Endodermal cell (in vitro differentiated cells): ENCODE measurements at regions not wholly inside any gene's neighbourhood (a gene's known extent, or its start where the extent isn't known, plus 50 kb on each side); places are given as distances from the start of the nearest gene placed in this dataset.

Source experiments
- DNase-seq: peaks from one replicate; pipeline ENCODE4 v3.0.0-alpha.2; 2017
- H3K27ac ChIP-seq: 2 replicates; pipeline ENCODE4 v1.5.1; 2013; ENCODE audit warnings: mild to moderate bottlenecking, low read depth, low read length, moderate library complexity
- H3K27me3 ChIP-seq: 2 replicates; pipeline ENCODE4 v1.6.1; 2013; ENCODE audit warnings: mild to moderate bottlenecking, low read length, moderate library complexity; ENCODE audit not compliant: insufficient read depth, control insufficient read depth, poor library complexity, severe bottlenecking
- H3K36me3 ChIP-seq: 2 replicates; pipeline ENCODE4 v1.7.0; 2013; ENCODE audit warnings: mild to moderate bottlenecking, low read length, moderate library complexity; ENCODE audit not compliant: control insufficient read depth, insufficient read depth
- H3K4me1 ChIP-seq: one replicate; pipeline ENCODE4 v1.7.0; 2013; ENCODE audit warnings: low read length; ENCODE audit not compliant: control insufficient read depth, insufficient read depth
- H3K4me3 ChIP-seq: 2 replicates; pipeline ENCODE4 v1.5.1; 2013; ENCODE audit warnings: mild to moderate bottlenecking, low read length, moderate library complexity
- H3K9ac ChIP-seq: 2 replicates; pipeline ENCODE4 v1.6.1; 2013; ENCODE audit warnings: mild to moderate bottlenecking, low read length, moderate library complexity; ENCODE audit not compliant: poor library complexity, severe bottlenecking; ENCODE audit errors: extremely low read depth
- H3K9me3 ChIP-seq: 2 replicates; pipeline ENCODE4 v1.6.1; 2013; ENCODE audit warnings: mild to moderate bottlenecking, low read length, moderate library complexity; ENCODE audit not compliant: control insufficient read depth
- H3K27ac Mint-ChIP-seq: 2 replicates; pipeline ENCODE4 v1.8.0; 2020; ENCODE audit warnings: mixed read lengths
- H3K27me3 Mint-ChIP-seq: 2 replicates; pipeline ENCODE4 v1.8.0; 2021; ENCODE audit warnings: mild to moderate bottlenecking, mixed read lengths; ENCODE audit not compliant: insufficient read depth
- H3K36me3 Mint-ChIP-seq: 2 replicates; pipeline ENCODE4 v1.8.0; 2020; ENCODE audit warnings: low read depth, mixed read lengths
- H3K4me1 Mint-ChIP-seq: 2 replicates; pipeline ENCODE4 v1.8.0; 2020; ENCODE audit warnings: mixed read lengths
- H3K4me3 Mint-ChIP-seq: 2 replicates; pipeline ENCODE4 v1.8.0; 2020; ENCODE audit warnings: mild to moderate bottlenecking, moderate library complexity, mixed read lengths
- H3K9me3 Mint-ChIP-seq: 2 replicates; pipeline ENCODE4 v1.8.0; 2020; ENCODE audit warnings: mild to moderate bottlenecking, mixed read lengths
- WGBS, 2 experiments: methylation state at CpG; one replicate each; pipeline versions ENCODE4 v1.1.5 to v1.1.7; 2013; ENCODE audit warnings: missing lambda C conversion rate in 2 of 2, mixed read lengths in 1 of 2; ENCODE audit not compliant: insufficient coverage in 1 of 2, insufficient read length in 1 of 2; 5-methylcytosine and 5-hydroxymethylcytosine counted together
- TF ChIP-seq, protein P1 (sequence below): fragments of 200-600 bp; sonication (generic); conservative IDR thresholded peaks from 2 replicates; pipeline ENCODE4 v1.5.0; 2021; ENCODE audit warnings: antibody characterized with exemption, mild to moderate bottlenecking

DNA sequence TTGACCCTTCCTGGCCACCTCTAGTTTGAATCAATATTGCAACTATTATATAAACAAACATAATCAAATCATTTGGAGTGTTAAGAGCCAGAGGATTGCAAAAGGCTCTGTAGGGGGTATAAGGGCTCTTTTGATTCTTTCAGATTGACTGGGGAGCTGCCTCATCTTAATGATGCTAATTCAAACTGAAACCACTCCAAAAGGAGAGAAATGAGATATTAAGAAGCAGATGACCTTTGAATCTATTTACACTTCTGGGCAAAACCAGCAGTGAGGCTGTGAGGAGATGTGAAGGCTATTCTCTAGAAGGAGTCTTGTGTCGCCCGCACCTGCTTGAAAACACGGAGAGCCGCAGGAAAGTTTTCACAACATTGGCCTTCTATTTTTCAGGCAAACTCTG is 311.2 kb upstream of the CRIM1 start:
- TF ChIP-seq, protein P1, sequence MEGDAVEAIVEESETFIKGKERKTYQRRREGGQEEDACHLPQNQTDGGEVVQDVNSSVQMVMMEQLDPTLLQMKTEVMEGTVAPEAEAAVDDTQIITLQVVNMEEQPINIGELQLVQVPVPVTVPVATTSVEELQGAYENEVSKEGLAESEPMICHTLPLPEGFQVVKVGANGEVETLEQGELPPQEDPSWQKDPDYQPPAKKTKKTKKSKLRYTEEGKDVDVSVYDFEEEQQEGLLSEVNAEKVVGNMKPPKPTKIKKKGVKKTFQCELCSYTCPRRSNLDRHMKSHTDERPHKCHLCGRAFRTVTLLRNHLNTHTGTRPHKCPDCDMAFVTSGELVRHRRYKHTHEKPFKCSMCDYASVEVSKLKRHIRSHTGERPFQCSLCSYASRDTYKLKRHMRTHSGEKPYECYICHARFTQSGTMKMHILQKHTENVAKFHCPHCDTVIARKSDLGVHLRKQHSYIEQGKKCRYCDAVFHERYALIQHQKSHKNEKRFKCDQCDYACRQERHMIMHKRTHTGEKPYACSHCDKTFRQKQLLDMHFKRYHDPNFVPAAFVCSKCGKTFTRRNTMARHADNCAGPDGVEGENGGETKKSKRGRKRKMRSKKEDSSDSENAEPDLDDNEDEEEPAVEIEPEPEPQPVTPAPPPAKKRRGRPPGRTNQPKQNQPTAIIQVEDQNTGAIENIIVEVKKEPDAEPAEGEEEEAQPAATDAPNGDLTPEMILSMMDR: no peak

DNA sequence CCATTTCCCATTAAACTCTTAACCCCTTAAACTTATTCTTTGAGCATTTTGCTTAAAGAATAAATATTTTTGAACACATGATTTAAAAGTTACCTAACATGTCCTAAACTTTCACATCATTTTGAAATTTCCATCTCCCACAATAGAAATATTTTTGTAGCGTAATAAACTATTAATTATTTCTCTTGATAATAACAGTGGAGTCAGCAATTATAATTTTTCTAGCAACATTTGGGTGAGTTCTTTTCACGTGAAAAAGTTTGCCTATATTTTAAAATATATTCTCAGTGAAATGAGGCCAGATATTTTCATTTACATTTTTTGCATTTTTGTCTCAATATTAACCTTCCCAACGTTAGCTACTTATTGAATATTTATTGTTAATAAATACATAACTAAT is 320.4 kb upstream of the CRIM1 start:
- Histone ChIP-seq H3K27me3 (no peaks in the 10 kb centered on the region), H3K4me1 (no peaks in the 10 kb centered on the region), H3K36me3 (no peaks in the 10 kb centered on the region), H3K9me3 (no peaks in the 10 kb centered on the region), H3K27ac (no peak overlapping the region), H3K4me3 (no peak overlapping the region), H3K9ac (no peak overlapping the region)
- 100% methylated on average over 1 of the region's 3 CpGs; no CpG with 5 or more reads in 1 of the 2 experiments for WGBS, 2 experiments
- TF ChIP-seq, protein P1: no peak
- Mint-ChIP-seq H3K36me3 (no peaks in the 10 kb centered on the region), H3K4me3 (no peak overlapping the region), H3K27ac (no peak overlapping the region), H3K4me1 (no peaks in the 10 kb centered on the region), H3K9me3 (peaks cover 2% of the 10 kb centered on the region), H3K27me3 (no peaks in the 10 kb centered on the region)
- DNase-seq: no peak

More for the DNA sequence above, 311.2 kb upstream of the CRIM1 start:
- no peak overlapping the region for H3K4me3 ChIP-seq
- H3K9me3 ChIP-seq: no peaks in the 10 kb centered on the region
- no peaks in the 10 kb centered on the region for H3K27me3 Mint-ChIP-seq
- 91 to 98% methylated on average over 4 of the region's 4 CpGs for WGBS, 2 experiments
- H3K4me3 Mint-ChIP-seq: no peak overlapping the region
- H3K27ac ChIP-seq: no peak overlapping the region
- H3K9ac ChIP-seq: no peak overlapping the region
- no peaks in the 10 kb centered on the region for H3K27me3 ChIP-seq
- no peak overlapping the region for H3K27ac Mint-ChIP-seq
- no peaks in the 10 kb centered on the region for H3K4me1 ChIP-seq
- H3K9me3 Mint-ChIP-seq: peaks cover 4% of the 10 kb centered on the region
- no peaks in the 10 kb centered on the region for H3K4me1 Mint-ChIP-seq
- no peaks in the 10 kb centered on the region for H3K36me3 Mint-ChIP-seq
- no peaks in the 10 kb centered on the region for H3K36me3 ChIP-seq
- no peak for DNase-seq

DNA sequence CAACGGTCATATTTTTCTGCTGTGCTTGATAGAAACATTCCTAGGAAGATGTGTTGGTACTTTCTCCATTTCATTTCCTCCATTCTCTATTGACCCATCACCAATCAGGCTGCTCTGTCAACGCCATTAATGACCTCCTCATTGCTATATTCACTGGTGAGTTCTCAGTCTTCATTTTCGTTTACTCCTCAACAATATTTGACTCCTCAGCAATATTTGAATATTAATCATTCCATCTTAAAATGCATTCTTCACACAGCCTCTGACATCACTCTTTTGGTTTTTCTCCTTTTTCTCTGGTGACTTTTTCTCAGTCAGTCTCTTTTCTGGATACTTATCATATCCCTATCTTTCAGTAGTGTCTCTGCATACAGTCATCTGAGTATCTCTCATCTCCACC is 323.5 kb upstream of the CRIM1 start:
- Mint-ChIP-seq H3K4me1 (no peaks in the 10 kb centered on the region), H3K27ac (no peak overlapping the region), H3K27me3 (no peaks in the 10 kb centered on the region), H3K9me3 (peaks cover 2% of the 10 kb centered on the region), H3K4me3 (no peak overlapping the region), H3K36me3 (no peaks in the 10 kb centered on the region)
- Histone ChIP-seq H3K27ac (no peak overlapping the region), H3K27me3 (no peaks in the 10 kb centered on the region), H3K36me3 (no peaks in the 10 kb centered on the region), H3K4me3 (no peak overlapping the region), H3K9ac (no peak overlapping the region), H3K9me3 (no peaks in the 10 kb centered on the region), H3K4me1 (no peaks in the 10 kb centered on the region)
- TF ChIP-seq, protein P1: no peak
- no peak for DNase-seq
- 69 to 70% methylated on average over 2 to 3 of the region's 3 CpGs for WGBS, 2 experiments
